ENCODE measurements at regions not wholly inside any gene's neighbourhood (a gene's known extent, or its start where the extent isn't known, plus 50 kb on each side); places are given as distances from the start of the nearest gene placed in this dataset.

DNA sequence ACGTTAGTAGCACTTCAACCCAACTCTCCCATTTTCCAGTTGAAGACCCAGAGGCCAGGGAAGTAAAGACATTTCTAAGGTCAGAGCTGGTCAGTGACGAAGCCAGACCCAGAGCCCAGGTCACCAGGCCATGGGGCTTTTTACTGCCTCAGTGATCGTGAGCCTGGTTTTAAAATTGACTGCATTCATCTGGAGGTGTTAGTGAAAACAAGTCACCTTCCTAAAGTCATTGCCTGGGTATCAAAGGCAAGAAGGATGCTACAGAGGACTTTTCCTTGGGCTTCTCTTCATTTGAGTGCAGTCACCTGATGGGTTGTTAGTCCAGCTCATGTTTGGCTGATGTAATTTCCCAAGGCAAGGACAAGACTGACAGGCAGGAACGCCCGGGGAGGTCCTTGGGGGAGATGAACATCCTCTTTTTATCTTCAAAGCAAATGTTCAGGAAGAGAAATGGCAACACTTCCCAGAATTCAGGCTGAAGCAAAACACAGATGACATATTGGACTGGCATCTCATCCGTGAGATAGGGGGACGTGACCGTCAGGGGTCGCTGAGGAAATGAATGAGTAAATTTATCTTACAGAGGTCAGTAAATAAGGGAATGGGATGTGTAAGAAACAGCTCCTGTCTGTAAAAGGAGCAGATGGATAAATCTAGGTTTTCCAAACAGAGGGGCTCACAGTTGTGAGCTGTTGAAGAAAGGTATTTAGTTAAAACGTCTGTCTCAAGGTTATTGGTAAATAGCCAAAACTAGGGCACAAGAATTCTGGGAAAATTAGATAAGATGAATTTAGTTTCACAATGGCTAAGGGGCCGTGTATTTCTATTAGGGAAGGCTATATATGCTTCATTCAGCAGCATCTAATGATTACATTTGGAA, 201.2 kb downstream of the OPA1 start:
- Histone ChIP-seq H3K9me3 (ENCODE audit: control insufficient read depth, low read depth, low read length) (no peaks in the 10 kb centered on the region), H3K9ac (ENCODE audit: low read length) (no peak overlapping the region), H3K4me1 (ENCODE audit: control insufficient read depth, low read depth, low read length) (peaks cover 16% of the 10 kb centered on the region), H3K4me3 (ENCODE audit: low read length) (no peak overlapping the region), H3K27me3 (ENCODE audit: control insufficient read depth, insufficient read depth, low read length) (peaks cover 10% of the 10 kb centered on the region), H3K27ac (ENCODE audit: low read length) (no peak overlapping the region), H3K36me3 (ENCODE audit: control insufficient read depth, low read depth, low read length) (no peaks in the 10 kb centered on the region)

DNA sequence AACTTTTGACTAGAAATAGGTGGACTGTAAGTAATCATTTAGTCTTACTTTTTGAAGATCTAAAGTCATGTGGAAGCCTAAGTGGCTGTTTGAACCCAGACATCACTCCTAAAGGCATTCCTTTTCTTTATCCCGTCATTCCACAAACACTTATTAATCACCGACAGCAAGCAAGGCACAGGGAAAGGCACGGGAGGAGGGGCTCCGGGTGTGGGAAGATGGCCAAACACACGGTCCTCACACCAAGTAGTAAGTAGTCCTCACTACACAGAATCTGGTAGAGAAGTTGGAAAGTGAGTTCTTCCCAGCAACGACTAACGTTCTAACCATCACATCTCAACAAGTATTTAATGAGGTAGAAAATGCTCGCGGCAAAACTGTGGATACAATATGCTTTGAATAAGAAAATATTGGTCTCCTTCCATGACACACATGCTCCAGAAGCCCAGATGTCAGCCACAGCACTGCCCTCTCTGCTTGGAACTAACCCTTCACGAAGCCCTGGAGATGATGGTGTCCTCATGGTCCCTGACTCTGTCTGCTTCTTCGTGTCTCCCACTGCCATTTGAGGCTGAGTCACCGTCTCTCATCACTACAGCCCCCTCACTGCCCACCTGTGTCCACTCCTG, 202.2 kb downstream of the OPA1 start:
- H3K27me3 ChIP-seq (ENCODE audit: control insufficient read depth, insufficient read depth, low read length), result peaks cover under 1% of the 10 kb centered on the region
- H3K9ac ChIP-seq (ENCODE audit: low read length), result no peak overlapping the region

GRCh38 chr3:193796089-193796488, 203.1 kb downstream of the OPA1 start:
- H3K9me3 ChIP-seq (ENCODE audit: control insufficient read depth, low read depth, low read length), result no peaks in the 10 kb centered on the region
- H3K27me3 ChIP-seq (ENCODE audit: control insufficient read depth, insufficient read depth, low read length), result no peaks in the 10 kb centered on the region
- H3K36me3 ChIP-seq (ENCODE audit: control insufficient read depth, low read depth, low read length), result no peaks in the 10 kb centered on the region
- H3K27ac ChIP-seq (ENCODE audit: low read length), result no peak overlapping the region
- no peak overlapping the region for H3K9ac ChIP-seq (ENCODE audit: low read length)
- peaks cover 18% of the 10 kb centered on the region for H3K4me1 ChIP-seq (ENCODE audit: control insufficient read depth, low read depth, low read length)
- no peak overlapping the region for H3K4me3 ChIP-seq (ENCODE audit: low read length)

More for the DNA sequence above, 202.2 kb downstream of the OPA1 start:
- H3K4me3 ChIP-seq (ENCODE audit: low read length), result no peak overlapping the region
- no peaks in the 10 kb centered on the region for H3K9me3 ChIP-seq (ENCODE audit: control insufficient read depth, low read depth, low read length)
- H3K27ac ChIP-seq (ENCODE audit: low read length), result no peak overlapping the region
- H3K4me1 ChIP-seq (ENCODE audit: control insufficient read depth, low read depth, low read length), result peaks cover 16% of the 10 kb centered on the region
- no peaks in the 10 kb centered on the region for H3K36me3 ChIP-seq (ENCODE audit: control insufficient read depth, low read depth, low read length)

DNA sequence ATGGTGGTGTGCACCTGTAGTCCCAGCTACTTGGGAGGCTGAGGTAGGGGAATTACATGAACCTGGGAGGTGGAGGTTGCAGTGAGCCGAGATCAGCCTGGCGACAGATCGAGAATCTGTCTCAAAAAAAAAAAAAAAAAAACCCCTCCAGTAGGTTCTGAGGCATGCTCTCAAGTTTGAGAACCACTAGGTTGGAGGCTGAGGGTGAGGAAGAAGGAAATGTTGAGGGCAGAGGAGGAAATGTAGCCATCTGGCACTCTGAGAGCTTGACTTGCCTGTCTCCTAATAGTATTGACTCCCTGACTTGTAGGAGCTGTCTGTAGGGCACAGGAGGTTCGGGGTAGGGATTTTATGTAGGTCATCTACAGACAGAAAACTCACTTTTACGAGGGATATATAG, 204.6 kb downstream of the OPA1 start:
- H3K4me1 ChIP-seq (ENCODE audit: control insufficient read depth, low read depth, low read length), result peaks cover 9% of the 10 kb centered on the region
- no peaks in the 10 kb centered on the region for H3K36me3 ChIP-seq (ENCODE audit: control insufficient read depth, low read depth, low read length)
- no peak overlapping the region for H3K4me3 ChIP-seq (ENCODE audit: low read length)
- H3K9me3 ChIP-seq (ENCODE audit: control insufficient read depth, low read depth, low read length), result no peaks in the 10 kb centered on the region
- no peaks in the 10 kb centered on the region for H3K27me3 ChIP-seq (ENCODE audit: control insufficient read depth, insufficient read depth, low read length)
- no peak overlapping the region for H3K27ac ChIP-seq (ENCODE audit: low read length)
- H3K9ac ChIP-seq (ENCODE audit: low read length), result no peak overlapping the region

- Histone ChIP-seq H3K4me3 (ENCODE audit: low read length) (no peak overlapping the region), H3K9ac (ENCODE audit: low read length) (no peak overlapping the region), H3K9me3 (ENCODE audit: control insufficient read depth, low read depth, low read length) (no peaks in the 10 kb centered on the region), H3K27me3 (ENCODE audit: control insufficient read depth, insufficient read depth, low read length) (no peaks in the 10 kb centered on the region), H3K4me1 (ENCODE audit: control insufficient read depth, low read depth, low read length) (peaks cover 7% of the 10 kb centered on the region), H3K27ac (ENCODE audit: low read length) (no peak overlapping the region), H3K36me3 (ENCODE audit: control insufficient read depth, low read depth, low read length) (no peaks in the 10 kb centered on the region)
Measured at GRCh38 chr3:193798051-193798450, 205.0 kb downstream of the OPA1 start.

DNA sequence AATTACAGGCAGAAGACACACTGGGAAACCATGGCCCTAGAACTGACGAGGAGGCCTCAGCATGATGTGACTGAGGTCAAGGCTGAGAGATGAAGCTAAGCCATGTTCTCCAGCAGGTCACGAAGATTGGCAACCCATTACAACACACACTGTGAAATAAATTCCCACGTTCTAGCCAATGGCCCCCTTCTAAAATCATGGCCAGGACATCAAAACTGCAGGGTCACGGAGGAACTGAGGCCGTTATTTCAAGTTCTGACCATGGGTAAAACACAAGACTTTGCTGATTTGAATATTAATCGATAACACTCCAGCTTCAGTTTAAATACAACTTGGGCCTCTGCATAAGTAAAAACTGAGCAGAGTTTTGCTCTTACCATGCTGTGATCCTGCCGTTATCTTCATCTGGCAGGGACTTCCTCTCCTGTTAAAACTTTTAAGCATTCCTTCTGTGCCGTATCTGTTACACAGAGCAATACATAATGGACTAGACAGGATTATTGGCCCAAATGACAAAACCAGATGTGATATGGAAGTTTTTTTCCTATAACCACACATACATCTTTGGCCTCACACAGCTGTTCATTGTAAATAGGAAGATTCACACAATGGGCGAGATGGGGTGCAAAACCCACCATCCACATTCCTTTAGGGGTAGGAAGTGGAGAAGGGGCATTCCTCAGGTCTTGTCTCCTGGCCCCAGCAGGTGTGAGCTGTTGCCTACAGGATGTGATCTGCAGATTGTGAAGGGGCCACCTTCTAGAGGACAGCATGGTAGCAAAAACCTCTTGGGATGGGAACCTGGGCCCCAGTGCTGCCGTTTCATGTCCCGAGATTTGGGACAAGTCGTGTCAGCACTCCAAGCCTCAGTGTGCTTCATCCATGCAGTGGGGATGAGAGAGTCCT, 207.4 kb downstream of the OPA1 start:
- H3K36me3 ChIP-seq (ENCODE audit: control insufficient read depth, low read depth, low read length), result no peaks in the 10 kb centered on the region
- no peaks in the 10 kb centered on the region for H3K27me3 ChIP-seq (ENCODE audit: control insufficient read depth, insufficient read depth, low read length)
- H3K9ac ChIP-seq (ENCODE audit: low read length), result no peak overlapping the region

DNA sequence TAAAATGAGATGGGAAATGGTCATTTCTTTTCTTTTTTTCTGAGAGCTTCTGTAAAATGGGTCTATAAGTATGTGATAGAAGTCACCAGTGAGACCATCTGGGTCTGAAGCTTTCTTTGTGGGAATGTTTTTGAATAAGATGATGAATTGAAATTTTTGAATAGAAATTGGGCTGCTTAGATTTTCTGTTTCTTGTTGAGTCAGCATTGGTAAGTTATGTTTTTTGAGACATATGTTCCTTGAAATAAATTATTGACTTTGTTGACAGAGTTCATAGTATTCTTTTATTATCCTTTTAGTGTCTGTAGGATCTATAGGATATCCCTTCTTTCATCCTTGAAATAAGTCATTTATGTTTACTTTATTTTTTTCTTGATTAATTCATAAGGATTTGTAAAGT, 208.1 kb downstream of the OPA1 start:
- no peak overlapping the region for H3K9ac ChIP-seq (ENCODE audit: low read length)
- H3K27ac ChIP-seq (ENCODE audit: low read length), result no peak overlapping the region
- H3K27me3 ChIP-seq (ENCODE audit: control insufficient read depth, insufficient read depth, low read length), result no peaks in the 10 kb centered on the region
- no peaks in the 10 kb centered on the region for H3K36me3 ChIP-seq (ENCODE audit: control insufficient read depth, low read depth, low read length)
- H3K9me3 ChIP-seq (ENCODE audit: control insufficient read depth, low read depth, low read length), result no peaks in the 10 kb centered on the region
- peaks cover 5% of the 10 kb centered on the region for H3K4me1 ChIP-seq (ENCODE audit: control insufficient read depth, low read depth, low read length)
- no peak overlapping the region for H3K4me3 ChIP-seq (ENCODE audit: low read length)

More for the DNA sequence above, 207.4 kb downstream of the OPA1 start:
- Histone ChIP-seq H3K27ac (ENCODE audit: low read length) (no peak overlapping the region), H3K9me3 (ENCODE audit: control insufficient read depth, low read depth, low read length) (no peaks in the 10 kb centered on the region), H3K4me1 (ENCODE audit: control insufficient read depth, low read depth, low read length) (peaks cover 5% of the 10 kb centered on the region), H3K4me3 (ENCODE audit: low read length) (no peak overlapping the region)

GRCh38 chr3:193803288-193803687, 210.3 kb downstream of the OPA1 start:
- Histone ChIP-seq H3K9ac (ENCODE audit: low read length) (no peak overlapping the region), H3K27me3 (ENCODE audit: control insufficient read depth, insufficient read depth, low read length) (no peaks in the 10 kb centered on the region), H3K4me3 (ENCODE audit: low read length) (no peak overlapping the region), H3K27ac (ENCODE audit: low read length) (no peak overlapping the region), H3K4me1 (ENCODE audit: control insufficient read depth, low read depth, low read length) (peaks cover 5% of the 10 kb centered on the region), H3K9me3 (ENCODE audit: control insufficient read depth, low read depth, low read length) (no peaks in the 10 kb centered on the region), H3K36me3 (ENCODE audit: control insufficient read depth, low read depth, low read length) (no peaks in the 10 kb centered on the region)

GRCh38 chr3:193805448-193805847, 212.4 kb downstream of the OPA1 start:
- Histone ChIP-seq H3K36me3 (ENCODE audit: control insufficient read depth, low read depth, low read length) (no peaks in the 10 kb centered on the region), H3K4me3 (ENCODE audit: low read length) (no peak overlapping the region), H3K9me3 (ENCODE audit: control insufficient read depth, low read depth, low read length) (no peaks in the 10 kb centered on the region), H3K4me1 (ENCODE audit: control insufficient read depth, low read depth, low read length) (peaks cover 17% of the 10 kb centered on the region), H3K9ac (ENCODE audit: low read length) (no peak overlapping the region), H3K27ac (ENCODE audit: low read length) (no peak overlapping the region), H3K27me3 (ENCODE audit: control insufficient read depth, insufficient read depth, low read length) (no peaks in the 10 kb centered on the region)

- no peaks in the 10 kb centered on the region for H3K27me3 ChIP-seq (ENCODE audit: control insufficient read depth, insufficient read depth, low read length)
- H3K36me3 ChIP-seq (ENCODE audit: control insufficient read depth, low read depth, low read length), result no peaks in the 10 kb centered on the region
- H3K9ac ChIP-seq (ENCODE audit: low read length), result no peak overlapping the region
- no peak overlapping the region for H3K27ac ChIP-seq (ENCODE audit: low read length)
- H3K4me3 ChIP-seq (ENCODE audit: low read length), result no peak overlapping the region
- no peaks in the 10 kb centered on the region for H3K9me3 ChIP-seq (ENCODE audit: control insufficient read depth, low read depth, low read length)
- H3K4me1 ChIP-seq (ENCODE audit: control insufficient read depth, low read depth, low read length), result peaks cover 38% of the 10 kb centered on the region
Measured at GRCh38 chr3:193808317-193808716, 215.3 kb downstream of the OPA1 start.

- Histone ChIP-seq H3K9ac (ENCODE audit: low read length) (no peak overlapping the region), H3K4me3 (ENCODE audit: low read length) (no peak overlapping the region), H3K4me1 (ENCODE audit: control insufficient read depth, low read depth, low read length) (peaks cover 46% of the 10 kb centered on the region), H3K9me3 (ENCODE audit: control insufficient read depth, low read depth, low read length) (no peaks in the 10 kb centered on the region), H3K27ac (ENCODE audit: low read length) (no peak overlapping the region), H3K36me3 (ENCODE audit: control insufficient read depth, low read depth, low read length) (no peaks in the 10 kb centered on the region), H3K27me3 (ENCODE audit: control insufficient read depth, insufficient read depth, low read length) (no peaks in the 10 kb centered on the region)
Measured at GRCh38 chr3:193809106-193809505, 216.1 kb downstream of the OPA1 start.
